Gastroesophageal sphincter (tissue), 4 donors: ENCODE measurements at regions not wholly inside any gene's neighbourhood (a gene's known extent, or its start where the extent isn't known, plus 50 kb on each side); places are given as distances from the start of the nearest gene placed in this dataset.

Source experiments
- ATAC-seq: fragments of 150-250 bp; one replicate; pipeline ENCODE4 v1.9.1; 2016; ENCODE audit warnings: mild to moderate bottlenecking, moderate library complexity
- H3K27ac ChIP-seq, 4 donors: fragments of 200-600 bp; sonication (generic) in 3 of 4; 1 replicate in 3 of 4; 2 replicates in 1 of 4; pipeline ENCODE4 v1.5.1; 2016 to 2019
- H3K27me3 ChIP-seq: fragments of 200-600 bp; sonication (generic); one replicate; pipeline ENCODE4 v1.5.1; 2019
- H3K36me3 ChIP-seq, 2 donors: fragments of 200-600 bp; sonication (generic); one replicate each; pipeline ENCODE4 v1.5.1; 2019; ENCODE audit warnings: control low read depth in 1 of 2
- H3K4me1 ChIP-seq, 3 donors: fragments of 200-600 bp; sonication (generic); 1 replicate in 2 of 3; 2 replicates in 1 of 3; pipeline ENCODE4 v1.5.1; 2016 to 2019; ENCODE audit warnings: control low read depth in 2 of 3
- H3K4me3 ChIP-seq, 2 donors: fragments of 200-600 bp; sonication (generic); one replicate each; pipeline ENCODE4 v1.5.1; 2019; ENCODE audit warnings: mild to moderate bottlenecking in 1 of 2, moderate library complexity in 1 of 2
- H3K9me3 ChIP-seq, 3 donors: fragments of 200-600 bp; sonication (generic); one replicate each; pipeline ENCODE4 v1.5.1; 2017 to 2019; ENCODE audit warnings: control low read depth in 2 of 3
- CTCF ChIP-seq, 4 experiments: fragments of 200-600 bp in 2 of 4; fragments of 450-650 bp in 2 of 4; sonication (generic) in 1 of 4; IDR thresholded peaks; one replicate each; pipeline ENCODE4 v1.5.1; 2017 to 2019; ENCODE audit warnings: antibody characterized with exemption in 4 of 4, mild to moderate bottlenecking in 2 of 4, moderate library complexity in 2 of 4
- EP300 ChIP-seq: sonication (generic); formaldehyde crosslinking; IDR thresholded peaks from one replicate; pipeline ENCODE4 v1.6.1; 2017; ENCODE audit warnings: antibody characterized with exemption, mild to moderate bottlenecking
- POLR2A ChIP-seq, 2 donors: fragments of 450-650 bp; IDR thresholded peaks; one replicate each; pipeline ENCODE4 v1.6.1; 2017; ENCODE audit warnings: antibody characterized with exemption in 2 of 2, mild to moderate bottlenecking in 2 of 2, moderate library complexity in 1 of 2
- POLR2AphosphoS5 ChIP-seq: sonication (generic); formaldehyde crosslinking; IDR thresholded peaks from one replicate; pipeline ENCODE4 v1.6.1; 2017; ENCODE audit warnings: antibody characterized with exemption
- WGBS, 2 donors: methylation state at CpG; one replicate each; pipeline ENCODE4 v1.1.5; 2018; ENCODE audit warnings: low coverage in 1 of 2; 5-methylcytosine and 5-hydroxymethylcytosine counted together

- TF ChIP-seq POLR2AphosphoS5 (no peak), POLR2A (IDR thresholded peaks at IDR 0.05) (no peak), CTCF (IDR thresholded peaks at IDR 0.05) (no peak), EP300 (no peak)
- H3K27ac ChIP-seq, result no peak overlapping the region
- H3K9me3 ChIP-seq, result peaks cover 0 to 7% (median 0%) of the 10 kb centered on the region in 3 donors
- no peak for ATAC-seq
- no peaks in the 10 kb centered on the region for H3K36me3 ChIP-seq
- H3K27me3 ChIP-seq, result peaks cover 10% of the 10 kb centered on the region
- H3K4me3 ChIP-seq, result no peak overlapping the region
- no peaks in the 10 kb centered on the region for H3K4me1 ChIP-seq
- WGBS, 2 donors, result 56 to 75% methylated on average over 9 of the region's 9 CpGs
These were observed 60.9 kb upstream of the ERCC4 start for GRCh38 chr16:13858873-13859580.

- H3K4me3 ChIP-seq, result no peak overlapping the region
- H3K4me1 ChIP-seq, result no peaks in the 10 kb centered on the region
- H3K27me3 ChIP-seq, result peaks cover 2% of the 10 kb centered on the region
- no peaks in the 10 kb centered on the region for H3K36me3 ChIP-seq
- WGBS, 2 donors, result 72 to 79% methylated on average over 2 to 3 of the region's 4 CpGs
- H3K9me3 ChIP-seq, result peaks cover 0 to 7% (median 0%) of the 10 kb centered on the region in 3 donors
- ATAC-seq, result no peak
- TF ChIP-seq CTCF (IDR thresholded peaks at IDR 0.05), result no peak
- no peak for TF ChIP-seq EP300
- TF ChIP-seq POLR2AphosphoS5, result no peak
- TF ChIP-seq POLR2A (IDR thresholded peaks at IDR 0.05), result no peak
- no peak overlapping the region for H3K27ac ChIP-seq
These were observed 56.7 kb upstream of the ERCC4 start for GRCh38 chr16:13863075-13863765.

- TF ChIP-seq CTCF (IDR thresholded peaks at IDR 0.05), result no peak
- no peak for TF ChIP-seq POLR2A (IDR thresholded peaks at IDR 0.05)
- TF ChIP-seq POLR2AphosphoS5, result no peak
- no peak for TF ChIP-seq EP300
- Histone ChIP-seq H3K4me3 (no peak overlapping the region), H3K27me3 (no peaks in the 10 kb centered on the region), H3K27ac (no peak overlapping the region), H3K4me1 (no peaks in the 10 kb centered on the region), H3K9me3 (peaks cover 0 to 7% (median 0%) of the 10 kb centered on the region in 3 donors), H3K36me3 (no peaks in the 10 kb centered on the region)
- no peak for ATAC-seq
- 54 to 100% methylated on average over 1 to 4 of the region's 4 CpGs for WGBS, 2 donors
These were observed 55.3 kb upstream of the ERCC4 start for GRCh38 chr16:13864689-13865088.

- peak; percentile 75 for ATAC-seq
- Histone ChIP-seq H3K27ac (no peak overlapping the region), H3K36me3 (no peaks in the 10 kb centered on the region), H3K9me3 (peaks cover 0 to 7% (median 0%) of the 10 kb centered on the region in 3 donors), H3K4me3 (no peak overlapping the region), H3K27me3 (no peaks in the 10 kb centered on the region), H3K4me1 (no peaks in the 10 kb centered on the region)
- TF ChIP-seq POLR2AphosphoS5 (no peak), CTCF (IDR thresholded peaks at IDR 0.05) (peak; percentile 60 to 81 (median 68))
- WGBS, 2 donors, result 11 to 100% methylated on average over 1 to 8 of the region's 8 CpGs
These were observed 53.9 kb upstream of the ERCC4 start for GRCh38 chr16:13866073-13866472.
